H1 (cell line): ENCODE measurements at regions not wholly inside any gene's neighbourhood (a gene's known extent, or its start where the extent isn't known, plus 50 kb on each side); places are given as distances from the start of the nearest gene placed in this dataset.

Experiments used
- CTCF ChIA-PET: fragments of 300-600 bp; sonication (Branson Sonifier 250); formaldehyde crosslinking; loops from one replicate; lab custom pipeline; 2021; ENCODE audit not compliant: partially characterized antibody; lab: Charles Lee
- POLR2A ChIA-PET: fragments of 300-600 bp; sonication (Branson Sonifier 250); formaldehyde crosslinking; loops from one replicate; lab custom pipeline; 2021; ENCODE audit warnings: inconsistent platforms; ENCODE audit not compliant: partially characterized antibody; lab: Charles Lee
- DNase-seq, 2 experiments: peaks; one replicate each; pipeline versions ENCODE4 v3.0.0 to v3.0.0-alpha.2; 2010 to 2022; ENCODE audit warnings: low spot score in 2 of 2, low read depth in 1 of 2, mixed read lengths in 1 of 2
- FAIRE-seq: peaks from 2 replicates; lab custom pipeline; 2011; peaks lifted over from hg19 to GRCh38; lab: Jason Lieb, UNC
- H2AFZ ChIP-seq: 2 replicates; pipeline ENCODE4 v1.8.1; 2012; ENCODE audit warnings: low read length, inconsistent platforms
- H2AK5ac ChIP-seq: 2 replicates; pipeline ENCODE4 v1.6.1; 2013; ENCODE audit warnings: low read depth, low read length
- H2BK120ac ChIP-seq: replicated peaks from 2 replicates; pipeline ENCODE3; 2013; ENCODE audit warnings: low read depth, low read length, inconsistent platforms
- H2BK12ac ChIP-seq: 2 replicates; pipeline ENCODE4 v1.6.1; 2013; ENCODE audit warnings: low read depth, low read length
- H2BK15ac ChIP-seq: 2 replicates; pipeline ENCODE4 v1.6.1; 2013; ENCODE audit warnings: low read length
- H2BK20ac ChIP-seq: 2 replicates; pipeline ENCODE4 v1.6.1; 2013; ENCODE audit warnings: low read length
- H2BK5ac ChIP-seq: 2 replicates; pipeline ENCODE4 v1.6.1; 2013; ENCODE audit warnings: low read depth, low read length
- H3K14ac ChIP-seq: 2 replicates; pipeline ENCODE4 v1.6.1; 2013; ENCODE audit warnings: inconsistent platforms; ENCODE audit not compliant: insufficient read length
- H3K18ac ChIP-seq: 2 replicates; pipeline ENCODE4 v1.6.1; 2013; ENCODE audit warnings: low read length; ENCODE audit errors: extremely low read depth
- H3K23ac ChIP-seq: 2 replicates; pipeline ENCODE4 v1.6.1; 2013; ENCODE audit warnings: inconsistent platforms; ENCODE audit not compliant: insufficient read length
- H3K23me2 ChIP-seq: 2 replicates; pipeline ENCODE4 v1.6.1; 2013; ENCODE audit warnings: low read depth, low read length
- H3K27ac ChIP-seq: 2 replicates; pipeline ENCODE4 v1.6.1; 2011; ENCODE audit warnings: low read depth, low read length, inconsistent platforms
- H3K27me3 ChIP-seq, 4 experiments: replicated peaks in 1 of 4; 1 replicate in 1 of 4; 2 replicates in 3 of 4; pipeline versions ENCODE4 v1.6.1 to v1.8.1; 2011 to 2013; ENCODE audit warnings: low read length in 3 of 4, mild to moderate bottlenecking in 3 of 4, inconsistent platforms in 2 of 4, mixed read lengths in 2 of 4, moderate library complexity in 1 of 4; ENCODE audit not compliant: control insufficient read depth in 3 of 4, insufficient read depth in 3 of 4; ENCODE audit errors: extremely low read depth in 1 of 4
- H3K36me3 ChIP-seq, 4 experiments: 2 replicates each; pipeline versions ENCODE4 v1.6.1 to v1.8.1; 2011 to 2013; ENCODE audit warnings: mild to moderate bottlenecking in 4 of 4, low read length in 3 of 4, moderate library complexity in 2 of 4, control low read depth in 1 of 4, inconsistent platforms in 1 of 4; ENCODE audit not compliant: insufficient read depth in 4 of 4, control insufficient read depth in 2 of 4
- H3K4ac ChIP-seq: replicated peaks from 2 replicates; pipeline ENCODE3; 2013; ENCODE audit warnings: low read length, low read depth, mixed read lengths, inconsistent platforms; ENCODE audit not compliant: insufficient read length
- H3K4me1 ChIP-seq, 4 experiments: replicated peaks in 1 of 4; 1 replicate in 1 of 4; 2 replicates in 3 of 4; pipeline versions ENCODE4 v1.6.1 to v1.8.1; 2011 to 2013; ENCODE audit warnings: low read length in 3 of 4, inconsistent platforms in 2 of 4, mixed read lengths in 1 of 4; ENCODE audit not compliant: insufficient read depth in 4 of 4, control insufficient read depth in 3 of 4
- H3K4me2 ChIP-seq, 2 experiments: 2 replicates each; pipeline versions ENCODE4 v1.6.1 to v1.8.1; 2011 to 2013; ENCODE audit warnings: low read depth in 2 of 2, low read length in 2 of 2, control low read depth in 1 of 2, inconsistent platforms in 1 of 2, mild to moderate bottlenecking in 1 of 2; ENCODE audit not compliant: insufficient read depth in 1 of 2
- H3K4me3 ChIP-seq, 4 experiments: fragments of 200-600, 300-600 bp in 1 of 4; sonication (generic), shearing (Covaris generic), sonication (Bioruptor Twin) in 1 of 4; 2 replicates each; pipeline versions ENCODE4 v1.5.1 to v1.8.1; 2011 to 2016; ENCODE audit warnings: low read length in 4 of 4, low read depth in 3 of 4, control low read depth in 2 of 4, inconsistent platforms in 2 of 4, mild to moderate bottlenecking in 2 of 4, mixed read lengths in 1 of 4, moderate library complexity in 1 of 4; ENCODE audit not compliant: insufficient read depth in 2 of 4; ENCODE audit errors: extremely low read depth in 1 of 4
- H3K56ac ChIP-seq: replicated peaks from 2 replicates; pipeline ENCODE3; 2013; ENCODE audit warnings: low read depth, mild to moderate bottlenecking, mixed read lengths, low read length, inconsistent platforms; ENCODE audit not compliant: insufficient read length
- H3K79me1 ChIP-seq: 2 replicates; pipeline ENCODE4 v1.6.1; 2013; ENCODE audit warnings: low read depth, low read length, control low read depth
- H3K79me2 ChIP-seq, 2 experiments: 2 replicates each; pipeline versions ENCODE4 v1.6.1 to v1.8.1; 2012 to 2013; ENCODE audit warnings: low read length in 2 of 2, mild to moderate bottlenecking in 2 of 2, inconsistent platforms in 1 of 2; ENCODE audit not compliant: insufficient read depth in 2 of 2, control insufficient read depth in 1 of 2
- H3K9ac ChIP-seq, 4 experiments: replicated peaks in 1 of 4; 1 replicate in 1 of 4; 2 replicates in 3 of 4; pipeline versions ENCODE4 v1.6.1 to v1.8.1; 2011 to 2013; ENCODE audit warnings: low read depth in 3 of 4, low read length in 3 of 4, control low read depth in 2 of 4, mild to moderate bottlenecking in 2 of 4, moderate library complexity in 2 of 4, inconsistent platforms in 1 of 4; ENCODE audit errors: extremely low read depth in 1 of 4
- H3K9me3 ChIP-seq, 2 experiments: 2 replicates each; pipeline versions ENCODE4 v1.6.1 to v1.8.1; 2012 to 2013; ENCODE audit warnings: mild to moderate bottlenecking in 2 of 2, moderate library complexity in 2 of 2, control low read depth in 1 of 2, inconsistent platforms in 1 of 2, low read depth in 1 of 2, low read length in 1 of 2, mixed read lengths in 1 of 2; ENCODE audit not compliant: insufficient read depth in 2 of 2
- H4K20me1 ChIP-seq, 2 experiments: replicated peaks in 1 of 2; 2 replicates each; pipeline versions ENCODE3 to v1.8.1; 2011 to 2013; ENCODE audit warnings: inconsistent platforms in 2 of 2, low read length in 2 of 2, mild to moderate bottlenecking in 1 of 2; ENCODE audit not compliant: insufficient read depth in 2 of 2, control insufficient read depth in 1 of 2
- H4K5ac ChIP-seq: 2 replicates; pipeline ENCODE4 v1.6.1; 2013; ENCODE audit warnings: low read length, low read depth, mixed read lengths, inconsistent platforms; ENCODE audit not compliant: insufficient read length
- H4K8ac ChIP-seq: 2 replicates; pipeline ENCODE4 v1.8.0; 2013; ENCODE audit warnings: mild to moderate bottlenecking, moderate library complexity, low read length, inconsistent platforms; ENCODE audit not compliant: insufficient read depth; ENCODE audit errors: extremely low read depth
- H4K91ac ChIP-seq: replicated peaks from 2 replicates; pipeline ENCODE3; 2013; ENCODE audit warnings: low read length, mixed read lengths, inconsistent platforms; ENCODE audit not compliant: insufficient read length
- CBX8 ChIP-seq: fragments of 300-800, 300-1000 bp; sonication (generic); IDR thresholded peaks from 2 replicates; pipeline ENCODE4 v1.7.1; 2016; ENCODE audit warnings: low read depth, low read length, borderline replicate concordance
- CHD1 ChIP-seq: IDR thresholded peaks from 2 replicates; pipeline ENCODE4 v1.6.1; 2012; ENCODE audit warnings: low read depth, low read length, improper control_type of control experiment
- CREB1 ChIP-seq: IDR thresholded peaks from 2 replicates; pipeline ENCODE4 v1.6.1; 2012; ENCODE audit warnings: inconsistent platforms
- JUN ChIP-seq: IDR thresholded peaks from 2 replicates; pipeline ENCODE4 v1.6.1; 2011; ENCODE audit warnings: low read depth, mild to moderate bottlenecking, improper control_type of control experiment, low read length
- JUND ChIP-seq: IDR thresholded peaks from 2 replicates; pipeline ENCODE4 v1.6.1; 2011; ENCODE audit warnings: mild to moderate bottlenecking, improper control_type of control experiment, low read length
- KDM1A ChIP-seq: fragments of 200-600, 300-600 bp; sonication (generic); IDR thresholded peaks from 2 replicates; pipeline ENCODE4 v1.7.1; 2016; ENCODE audit warnings: mild to moderate bottlenecking, low read length, borderline replicate concordance
- KDM5A ChIP-seq: fragments of 200-600 bp; IDR thresholded peaks from 2 replicates; pipeline ENCODE4 v1.7.1; 2012; ENCODE audit warnings: mild to moderate bottlenecking, low read length, inconsistent platforms, mixed read lengths
- MAFK ChIP-seq: IDR thresholded peaks from 2 replicates; pipeline ENCODE4 v1.6.1; 2012; ENCODE audit warnings: low read depth, mild to moderate bottlenecking, improper control_type of control experiment, low read length
- RFX5 ChIP-seq: IDR thresholded peaks from 2 replicates; pipeline ENCODE4 v1.6.1; 2011; ENCODE audit warnings: low read depth, low read length, improper control_type of control experiment, borderline replicate concordance
- RXRA ChIP-seq: IDR thresholded peaks from 2 replicates; pipeline ENCODE4 v1.6.1; 2011; ENCODE audit warnings: low read depth, mild to moderate bottlenecking, low read length, moderate library complexity; ENCODE audit not compliant: insufficient read depth
- SAP30 ChIP-seq: fragments of 300-600 bp; sonication (generic); IDR thresholded peaks from 2 replicates; pipeline ENCODE4 v1.7.1; 2012; ENCODE audit warnings: low read length, moderate library complexity, mild to moderate bottlenecking, inconsistent platforms; ENCODE audit not compliant: insufficient read depth, insufficient replicate concordance
- SIX5 ChIP-seq: IDR thresholded peaks from 2 replicates; pipeline ENCODE4 v1.6.1; 2011; ENCODE audit warnings: mild to moderate bottlenecking, low read depth, low read length
- SP2 ChIP-seq: IDR thresholded peaks from 2 replicates; pipeline ENCODE4 v1.6.1; 2012; ENCODE audit warnings: mild to moderate bottlenecking, low read length, inconsistent platforms
- TCF12 ChIP-seq: IDR thresholded peaks from 2 replicates; pipeline ENCODE4 v1.6.1; 2011; ENCODE audit warnings: low read depth, mild to moderate bottlenecking, low read length
- ZNF274 ChIP-seq: IDR thresholded peaks from 2 replicates; pipeline ENCODE4 v1.7.0; 2012; ENCODE audit warnings: low read length, borderline replicate concordance; ENCODE audit errors: extremely low read depth
- WGBS, 2 experiments: shearing (Covaris generic) in 1 of 2; methylation state at CpG; one replicate each; pipeline versions ENCODE4 v1.1.6 to v1.1.7; 2013 to 2015; ENCODE audit warnings: low lambda C conversion rate in 2 of 2, mixed read lengths in 2 of 2, inconsistent platforms in 1 of 2, low coverage in 1 of 2, missing lambda C conversion rate in 1 of 2; ENCODE audit not compliant: insufficient replicate concordance in 2 of 2, insufficient coverage in 1 of 2, insufficient read length in 1 of 2; ENCODE audit errors: extremely low coverage in 1 of 2, missing lambda C conversion rate in 1 of 2; 5-methylcytosine and 5-hydroxymethylcytosine counted together

- Histone ChIP-seq H3K36me3 (no peaks in the 10 kb centered on the region), H3K56ac (no peak overlapping the region), H2AK5ac (no peak overlapping the region), H3K9me3 (0 out of 4 replicates have a peak, but pooled peaks cover 0 to 3% of the 10 kb centered on the region in 2 experiments), H2BK5ac (no peak overlapping the region), H3K4me1 (no peaks in the 10 kb centered on the region), H3K4me2 (no peak overlapping the region), H2BK20ac (no peak overlapping the region), H3K18ac (no peak overlapping the region), H3K79me1 (no peaks in the 10 kb centered on the region), H2AFZ (no peak overlapping the region), H3K27ac (no peak overlapping the region), H3K27me3 (no peaks in the 10 kb centered on the region), H4K20me1 (no peaks in the 10 kb centered on the region), H3K14ac (no peak overlapping the region), H2BK120ac (no peak overlapping the region), H3K23ac (no peak overlapping the region), H2BK12ac (no peak overlapping the region), H3K4me3 (no peak overlapping the region), H4K91ac (no peak overlapping the region), H3K9ac (no peak overlapping the region), H3K23me2 (no peaks in the 10 kb centered on the region), H3K79me2 (no peaks in the 10 kb centered on the region), H4K5ac (no peak overlapping the region), H2BK15ac (no peak overlapping the region), H4K8ac (peak overlapping the region; percentile 41; the same call in 1 of the 2 replicates), H3K4ac (no peak overlapping the region)
- no peak for DNase-seq
- ChIA-PET POLR2A (interaction anchor here (1.1 kb wide), 1 partner anchor 10 kb away, joined by 3 read pairs; no protein-coding TSS in a partner anchor), CTCF (interaction anchor here (1.2 kb wide), 1 partner anchor 107 kb away, joined by 3 read pairs; no protein-coding TSS in a partner anchor)
- no peak for FAIRE-seq
- 89% methylated on average over 7 of the region's 9 CpGs; no CpG with 5 or more reads in 1 of the 2 experiments for WGBS, 2 experiments
- no peak for TF ChIP-seq KDM1A
- no peak for TF ChIP-seq MAFK
- TF ChIP-seq SP2 = no peak
- no peak for TF ChIP-seq RFX5
- TF ChIP-seq JUN = no peak
- no peak for TF ChIP-seq SAP30
- no peak for TF ChIP-seq ZNF274
- no peak for TF ChIP-seq KDM5A
- no peak for TF ChIP-seq RXRA
- no peak for TF ChIP-seq JUND
- TF ChIP-seq CREB1 = no peak
- TF ChIP-seq SIX5 = no peak
- no peak for TF ChIP-seq CBX8
- no peak for TF ChIP-seq CHD1
- no peak for TF ChIP-seq TCF12
These were observed 105.3 kb upstream of the RTL1 start for GRCh38 chr14:101008631-101009336.
